ENCODE measurements at regions not wholly inside any gene's neighbourhood (a gene's known extent, or its start where the extent isn't known, plus 50 kb on each side); places are given as distances from the start of the nearest gene placed in this dataset.

- DNase-seq (ENCODE audit: extremely low spot score, unreplicated experiment), result no peak
- H3K27ac Mint-ChIP-seq, result no peak overlapping the region
- H3K4me3 Mint-ChIP-seq, result no peak overlapping the region
- peaks cover 21% of the 10 kb centered on the region for H3K27me3 Mint-ChIP-seq
- H3K4me1 Mint-ChIP-seq (ENCODE audit: unreplicated experiment), result no peaks in the 10 kb centered on the region
- H3K9me3 Mint-ChIP-seq, result no peaks in the 10 kb centered on the region
- TF ChIP-seq CTCF (conservative IDR thresholded peaks at IDR 0.05), result no peak
- H3K36me3 Mint-ChIP-seq, result no peaks in the 10 kb centered on the region
Measured at GRCh38 chr10:2962194-2962593, 105.2 kb upstream of the PFKP start.

- H3K27me3 Mint-ChIP-seq, result peaks cover 17% of the 10 kb centered on the region
- no peaks in the 10 kb centered on the region for H3K4me1 Mint-ChIP-seq (ENCODE audit: unreplicated experiment)
- no peaks in the 10 kb centered on the region for H3K36me3 Mint-ChIP-seq
- TF ChIP-seq CTCF (conservative IDR thresholded peaks at IDR 0.05), result no peak
- no peaks in the 10 kb centered on the region for H3K9me3 Mint-ChIP-seq
- H3K4me3 Mint-ChIP-seq, result no peak overlapping the region
- H3K27ac Mint-ChIP-seq, result no peak overlapping the region
- DNase-seq (ENCODE audit: extremely low spot score, unreplicated experiment), result no peak
Measured at GRCh38 chr10:2958659-2959058, 108.7 kb upstream of the PFKP start.

GRCh38 chr10:2957785-2958184, 109.6 kb upstream of the PFKP start:
- no peaks in the 10 kb centered on the region for H3K36me3 Mint-ChIP-seq
- H3K4me1 Mint-ChIP-seq (ENCODE audit: unreplicated experiment), result no peaks in the 10 kb centered on the region
- H3K9me3 Mint-ChIP-seq, result no peaks in the 10 kb centered on the region
- no peak overlapping the region for H3K27ac Mint-ChIP-seq
- peaks cover 23% of the 10 kb centered on the region for H3K27me3 Mint-ChIP-seq
- TF ChIP-seq CTCF (conservative IDR thresholded peaks at IDR 0.05), result no peak
- H3K4me3 Mint-ChIP-seq, result no peak overlapping the region
- no peak for DNase-seq (ENCODE audit: extremely low spot score, unreplicated experiment)

GRCh38 chr10:2955064-2955463, 112.3 kb upstream of the PFKP start:
- Mint-ChIP-seq H3K36me3 (no peaks in the 10 kb centered on the region), H3K4me3 (no peak overlapping the region), H3K9me3 (no peaks in the 10 kb centered on the region), H3K27me3 (peaks cover 36% of the 10 kb centered on the region), H3K4me1 (ENCODE audit: unreplicated experiment) (no peaks in the 10 kb centered on the region), H3K27ac (no peak overlapping the region)
- DNase-seq (ENCODE audit: extremely low spot score, unreplicated experiment), result no peak
- TF ChIP-seq CTCF (conservative IDR thresholded peaks at IDR 0.05), result no peak

GRCh38 chr10:2953495-2953894, 113.9 kb upstream of the PFKP start:
- Mint-ChIP-seq H3K27ac (no peak overlapping the region), H3K27me3 (peaks cover 48% of the 10 kb centered on the region), H3K4me3 (no peak overlapping the region), H3K4me1 (ENCODE audit: unreplicated experiment) (no peaks in the 10 kb centered on the region), H3K36me3 (no peaks in the 10 kb centered on the region), H3K9me3 (no peaks in the 10 kb centered on the region)
- no peak for DNase-seq (ENCODE audit: extremely low spot score, unreplicated experiment)
- no peak for TF ChIP-seq CTCF (conservative IDR thresholded peaks at IDR 0.05)

- Mint-ChIP-seq H3K27me3 (peaks cover 50% of the 10 kb centered on the region), H3K36me3 (no peaks in the 10 kb centered on the region)
- no peak for DNase-seq (ENCODE audit: extremely low spot score, unreplicated experiment)
Measured at GRCh38 chr10:2951235-2951835, 116.0 kb upstream of the PFKP start.

More at GRCh38 chr10:2951235-2951835, 116.0 kb upstream of the PFKP start:
- Mint-ChIP-seq H3K27ac (no peak overlapping the region), H3K4me1 (ENCODE audit: unreplicated experiment) (no peaks in the 10 kb centered on the region), H3K9me3 (no peaks in the 10 kb centered on the region), H3K4me3 (no peak overlapping the region)
- TF ChIP-seq CTCF (conservative IDR thresholded peaks at IDR 0.05), result no peak
